GM18867 (cell line): ENCODE measurements at regions not wholly inside any gene's neighbourhood (a gene's known extent, or its start where the extent isn't known, plus 50 kb on each side); places are given as distances from the start of the nearest gene placed in this dataset.

Source experiments
- ATAC-seq: cut with Tn5 transposase; IDR thresholded peaks from one replicate; pipeline ENCODE4 v1.9.1; 2021; ENCODE audit warnings: mild to moderate bottlenecking, moderate library complexity; ENCODE audit not compliant: unreplicated experiment

DNA sequence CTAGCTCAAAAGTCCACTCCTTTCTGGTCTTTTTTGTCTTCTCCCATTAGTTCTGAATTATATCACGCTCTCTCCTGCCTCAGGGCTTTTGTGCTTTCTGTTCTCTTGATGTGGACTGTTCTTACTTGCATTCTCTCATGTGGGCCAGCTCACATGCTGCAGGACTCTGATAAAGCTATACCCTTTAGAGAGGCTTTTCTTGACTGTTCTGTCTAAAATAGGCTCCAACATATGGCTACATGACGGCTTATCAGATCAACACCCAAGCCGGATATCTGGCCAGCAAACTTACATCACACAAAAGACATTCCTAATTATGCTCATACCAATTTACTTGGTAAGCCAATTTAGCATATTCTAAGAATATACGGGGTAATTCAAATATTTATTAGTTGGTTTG, 1494.5 kb downstream of the TECRL start:
- no peak for ATAC-seq

DNA sequence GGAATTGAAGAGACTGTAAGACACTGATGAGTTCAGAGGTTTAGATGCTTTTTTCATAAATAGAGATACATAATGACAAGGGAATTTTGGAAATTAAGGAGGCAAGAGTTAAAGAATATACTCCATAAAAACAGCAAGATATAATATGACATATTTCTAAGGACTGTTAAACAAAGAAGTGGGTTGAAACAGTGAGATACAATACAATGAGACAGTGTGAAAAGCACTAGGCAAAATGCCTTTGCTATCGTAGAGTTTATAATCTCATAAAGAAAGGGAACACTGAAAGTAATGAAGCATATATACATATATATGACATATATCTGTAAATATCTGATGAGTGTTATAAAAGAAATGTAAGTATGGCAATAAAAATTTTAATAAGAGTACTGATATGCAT, 1496.2 kb downstream of the TECRL start:
- ATAC-seq, result no peak

DNA sequence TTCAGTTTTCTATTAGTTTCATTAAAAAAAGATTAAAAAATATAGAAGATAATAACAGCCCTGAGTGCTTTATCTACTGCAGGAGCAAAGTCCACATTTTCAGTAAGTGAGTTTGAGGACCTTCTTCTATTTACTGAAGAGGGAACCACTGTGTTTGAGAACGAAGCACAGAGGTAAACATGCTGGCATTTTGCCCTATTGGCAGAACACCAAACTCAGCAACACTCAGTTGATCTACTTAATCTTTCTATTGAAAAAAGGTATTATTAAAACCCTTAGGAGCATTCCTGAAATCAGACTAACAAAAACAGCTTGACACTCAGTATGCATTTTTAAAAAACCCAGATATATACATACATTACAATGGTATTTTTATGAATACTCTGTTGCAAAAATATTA, 1496.7 kb downstream of the TECRL start:
- ATAC-seq, result no peak

DNA sequence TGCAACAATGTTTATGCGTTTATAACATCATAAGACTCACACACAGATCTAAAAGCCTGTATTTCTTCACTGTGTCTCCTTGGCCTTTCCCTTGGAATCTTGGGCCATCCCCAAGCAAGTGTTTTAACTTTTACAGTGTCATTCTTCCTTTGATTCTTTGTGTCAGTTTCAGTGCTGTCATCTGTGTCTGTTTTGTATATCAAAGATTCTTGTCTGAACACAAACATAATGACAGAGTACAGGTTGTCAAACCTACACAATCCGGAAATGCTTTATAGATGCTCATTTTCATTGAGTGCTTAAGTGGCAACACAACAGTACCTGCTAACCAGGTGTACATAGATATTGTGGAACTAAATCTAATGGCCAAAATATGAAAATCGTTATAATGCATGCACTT, 1500.0 kb downstream of the TECRL start:
- ATAC-seq, result no peak

DNA sequence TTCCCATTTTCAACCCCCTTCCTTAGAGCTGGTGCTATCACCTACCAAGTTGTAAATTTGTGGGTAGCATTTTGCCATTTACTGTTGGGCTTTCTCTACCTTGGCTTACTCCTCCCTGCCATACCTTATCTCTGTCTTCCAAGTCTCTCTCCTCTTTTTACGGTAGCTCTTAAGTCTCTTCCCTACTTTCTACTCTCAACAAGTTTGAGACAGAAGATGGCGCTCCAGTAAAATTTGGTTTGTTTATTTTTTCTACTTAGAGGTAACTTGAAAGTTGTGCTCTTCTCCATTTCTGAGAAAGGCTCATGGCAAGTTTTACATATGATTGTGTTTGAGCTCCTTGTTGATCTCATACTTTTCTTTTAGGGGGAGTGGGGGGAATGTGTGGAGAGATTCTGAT, 1508.1 kb downstream of the TECRL start:
- no peak for ATAC-seq

DNA sequence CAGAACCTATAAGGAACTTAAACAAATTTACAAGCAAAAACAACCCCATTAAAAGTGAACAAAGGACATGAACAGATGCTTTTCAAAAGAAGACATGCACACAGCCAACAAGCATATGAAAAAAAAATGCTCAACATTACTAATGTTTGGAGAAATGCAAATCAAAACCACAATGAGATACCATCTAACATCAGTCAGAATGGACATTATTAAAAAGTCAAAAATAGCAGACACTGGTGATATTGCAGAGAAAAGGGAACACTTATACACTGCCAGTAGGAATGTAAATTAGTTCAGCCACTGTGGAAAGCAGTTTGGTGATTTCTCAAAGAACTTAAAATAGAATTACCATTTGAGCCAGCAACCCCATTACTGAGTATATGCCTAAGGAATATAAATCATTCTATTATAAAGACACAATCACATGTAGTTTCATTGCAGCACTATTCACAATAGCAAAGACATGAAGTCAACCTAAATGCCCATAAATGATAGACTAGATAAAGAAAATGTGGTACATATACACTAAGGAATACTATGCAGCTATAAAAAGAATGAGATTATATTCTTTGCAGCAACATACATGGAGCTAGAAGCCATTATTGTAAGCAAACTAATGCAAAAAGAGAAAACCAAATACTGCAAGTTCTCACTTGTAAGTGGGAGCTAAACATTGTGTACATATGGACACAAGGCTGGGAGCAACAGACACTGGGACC, 1509.4 kb downstream of the TECRL start:
- ATAC-seq, result no peak

DNA sequence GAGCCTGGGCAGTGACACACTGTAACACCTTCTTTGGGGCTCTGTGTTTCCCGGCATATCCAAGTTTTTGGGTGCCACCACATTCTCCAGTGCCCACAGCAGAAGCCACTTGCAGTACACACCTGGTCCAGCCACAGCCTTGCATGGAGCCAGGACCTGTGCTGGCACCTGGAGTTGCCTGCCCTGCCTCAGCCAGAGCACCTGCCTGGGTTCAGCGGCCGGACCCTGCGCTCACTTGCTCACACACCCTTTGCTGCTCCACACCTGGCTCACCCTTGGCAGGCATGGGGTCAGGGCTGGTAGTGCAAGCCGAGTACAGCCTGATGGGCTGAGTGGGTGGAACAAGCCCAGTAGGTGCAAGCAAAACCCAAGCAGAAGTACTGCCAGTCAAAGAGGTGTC, 1511.1 kb downstream of the TECRL start:
- ATAC-seq, result no peak

DNA sequence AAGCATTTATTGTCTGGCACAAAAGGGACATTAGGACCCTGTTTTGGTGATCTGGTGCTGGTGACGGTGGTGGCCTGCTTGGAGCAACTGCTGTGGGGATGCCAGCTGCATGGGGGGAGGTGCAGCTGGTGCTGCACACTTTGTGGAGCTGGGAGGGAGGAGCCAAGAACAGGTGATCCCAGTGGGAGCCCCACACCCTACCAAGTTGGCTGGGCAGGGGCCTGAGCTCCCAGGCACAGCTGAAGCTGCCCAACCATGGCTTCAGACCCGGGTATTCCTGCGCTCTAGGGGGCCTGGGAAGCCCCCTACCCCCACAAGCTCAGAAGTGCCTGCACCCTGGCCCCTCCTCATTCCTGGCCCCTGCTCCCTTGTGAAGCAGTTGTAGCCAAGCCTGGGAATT, 1512.5 kb downstream of the TECRL start:
- no peak for ATAC-seq

DNA sequence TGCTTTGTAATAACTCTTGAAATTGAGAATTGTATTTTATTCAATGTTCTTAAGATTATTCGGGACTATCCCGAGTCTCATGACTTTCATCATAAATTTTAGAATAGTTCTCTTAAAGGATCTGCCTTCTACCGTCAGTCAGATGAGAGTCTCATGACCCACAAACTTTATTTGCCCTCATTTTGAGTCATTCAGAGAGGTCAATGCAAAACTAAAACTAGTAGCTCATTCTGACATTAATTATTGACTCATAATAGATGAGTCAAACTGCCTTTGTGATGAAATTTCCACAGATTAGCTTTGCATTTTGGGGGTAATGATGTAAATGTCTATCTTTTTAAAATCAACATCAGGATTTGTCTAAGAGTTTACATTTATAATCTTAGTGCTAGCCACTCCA, 1527.3 kb downstream of the TECRL start:
- no peak for ATAC-seq

DNA sequence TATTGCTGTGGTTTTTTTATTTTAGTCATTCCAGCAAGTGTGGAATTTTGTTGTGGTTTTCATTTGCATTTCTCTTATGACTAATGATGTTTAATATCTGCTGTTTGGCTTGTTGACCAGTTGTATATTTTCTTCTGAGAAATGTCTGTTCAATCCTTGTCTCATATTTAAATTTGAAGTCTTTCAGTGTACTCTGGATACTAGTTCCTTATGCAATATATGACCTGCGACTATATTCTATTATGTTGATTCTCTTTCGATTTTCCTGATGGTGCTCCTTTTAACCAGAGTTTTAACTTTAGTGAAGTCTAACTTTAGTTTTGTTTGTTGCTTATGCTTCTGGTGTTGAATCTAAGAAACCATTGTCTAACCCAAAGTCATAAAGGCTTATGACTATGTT, 1528.0 kb downstream of the TECRL start:
- no peak for ATAC-seq

DNA sequence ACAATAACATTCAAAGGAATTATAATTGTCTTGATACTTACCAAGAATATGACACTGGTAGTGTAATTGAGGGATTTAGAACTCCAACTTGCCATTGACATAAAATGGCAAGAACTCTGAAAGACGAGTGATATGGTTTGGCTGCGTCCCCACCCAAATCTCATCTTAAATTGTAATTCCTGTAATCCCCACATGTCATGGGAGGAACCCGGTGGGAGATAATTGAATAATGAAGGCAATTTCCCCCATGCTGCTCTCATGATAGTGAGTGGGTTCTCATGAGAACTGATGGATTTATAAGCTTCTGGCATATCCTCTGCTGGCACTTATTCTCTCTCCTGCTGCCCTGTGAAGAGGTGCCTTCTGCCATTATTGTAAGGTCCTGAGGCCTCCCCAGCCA, 1536.4 kb downstream of the TECRL start:
- ATAC-seq, result no peak

DNA sequence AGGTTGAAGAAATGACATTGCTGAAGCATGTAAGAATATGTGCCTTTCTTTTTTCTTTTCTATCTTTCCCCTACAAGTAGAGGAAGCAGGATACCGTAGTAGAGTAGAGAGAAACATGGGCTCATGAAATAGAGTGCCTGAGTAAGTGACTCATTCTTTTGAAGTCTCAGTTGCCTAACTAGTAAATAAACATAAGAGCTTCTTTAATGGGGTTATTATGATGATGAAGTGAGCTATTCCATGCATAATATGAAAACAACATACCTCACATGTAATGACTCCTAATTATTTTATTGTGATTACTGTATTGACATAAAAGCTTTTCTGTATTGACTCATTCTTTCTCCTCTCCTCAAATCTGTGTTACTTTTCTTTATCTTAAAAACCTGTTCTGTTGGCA, 1538.2 kb downstream of the TECRL start:
- no peak for ATAC-seq

DNA sequence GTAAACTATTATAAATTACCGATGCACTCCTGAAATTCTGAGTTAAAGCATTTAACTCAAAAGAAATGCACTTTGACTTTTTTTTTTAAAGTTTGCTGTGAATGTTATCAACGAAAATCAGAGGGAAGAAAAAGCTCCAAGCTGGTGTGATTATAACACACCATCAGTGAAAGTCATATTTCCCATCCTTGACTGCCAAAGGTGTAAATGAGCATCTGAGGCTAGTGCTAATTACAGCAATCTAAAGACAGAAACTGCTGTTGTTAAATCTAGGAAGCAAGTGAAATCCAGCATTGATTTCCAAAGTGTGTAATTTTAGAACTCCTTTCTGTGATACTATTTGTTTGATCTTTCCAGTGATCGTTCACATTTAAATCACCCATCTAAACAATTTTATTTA, 1538.8 kb downstream of the TECRL start:
- no peak for ATAC-seq

DNA sequence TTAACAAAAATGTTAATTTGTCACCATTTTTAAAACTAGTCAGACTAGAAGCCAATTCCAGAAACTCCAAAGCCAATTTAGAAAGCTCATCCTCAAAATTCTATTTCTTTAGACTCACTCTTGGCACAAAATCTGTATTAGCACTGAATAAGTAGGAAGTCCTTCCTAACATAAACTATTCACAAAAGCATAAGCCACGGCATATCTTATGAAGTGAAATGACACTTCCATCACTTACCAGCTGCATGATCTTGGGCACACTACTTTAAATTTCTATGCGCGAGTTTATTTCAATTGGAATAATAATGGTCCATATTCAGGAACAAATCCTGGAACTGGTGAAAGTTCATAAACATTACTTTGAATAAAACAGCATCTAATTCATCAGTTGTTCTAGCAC, 1544.0 kb downstream of the TECRL start:
- no peak for ATAC-seq

DNA sequence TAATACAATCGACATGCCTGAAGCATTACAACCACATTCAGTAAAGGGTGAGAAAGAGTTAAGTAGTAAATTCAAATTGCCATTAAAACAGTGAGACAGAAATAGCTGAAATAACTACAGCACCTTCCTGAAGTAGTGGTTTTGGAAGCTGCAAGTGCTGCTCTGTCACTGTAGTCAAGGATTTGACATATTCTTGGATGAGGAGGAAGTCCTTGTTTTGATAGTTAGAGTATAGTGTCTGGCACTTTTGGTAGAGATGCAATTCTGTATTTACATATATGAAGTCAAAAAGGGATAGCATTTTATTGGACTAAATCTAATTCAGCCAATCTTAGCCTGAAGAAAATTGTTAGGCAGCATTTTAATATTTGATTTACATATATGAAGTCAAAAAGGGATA, 1559.6 kb downstream of the TECRL start:
- ATAC-seq, result no peak

DNA sequence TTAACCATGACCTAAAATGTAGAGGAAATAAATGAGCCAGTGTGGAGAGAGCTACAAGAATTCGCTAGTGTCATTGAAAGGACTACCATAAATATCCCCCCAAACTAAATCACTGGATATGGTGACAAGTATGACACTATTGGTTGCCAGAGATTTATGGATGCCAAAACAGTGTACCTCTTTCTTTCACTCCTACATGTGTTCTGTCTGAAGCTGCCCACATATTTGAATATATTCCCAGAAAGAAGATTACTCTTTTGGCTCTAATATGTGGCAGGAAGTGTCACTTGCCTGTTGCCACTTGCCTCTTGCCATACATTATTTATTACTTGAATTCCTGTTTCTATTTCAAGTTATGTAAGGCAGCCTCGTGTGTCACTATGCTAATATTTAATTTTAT, 1573.6 kb downstream of the TECRL start:
- ATAC-seq, result no peak

DNA sequence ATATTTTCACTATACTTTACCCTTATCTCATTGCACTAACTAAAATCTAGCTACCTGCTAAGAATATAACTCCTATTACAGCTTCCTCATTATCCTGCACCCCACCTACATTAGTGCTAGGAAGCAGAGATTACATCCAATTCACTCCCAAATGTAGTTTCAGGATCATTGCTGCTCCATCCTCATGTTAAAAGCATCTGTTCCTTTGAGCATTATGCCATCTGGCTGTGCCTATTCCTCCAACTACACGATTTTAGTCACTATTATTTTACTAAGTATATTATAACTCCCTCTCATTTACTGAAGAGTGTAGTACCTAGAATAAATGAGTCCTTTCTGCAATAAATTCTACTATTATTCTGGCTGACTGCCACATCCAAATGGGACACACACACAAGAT, 1586.9 kb downstream of the TECRL start:
- ATAC-seq, result no peak

DNA sequence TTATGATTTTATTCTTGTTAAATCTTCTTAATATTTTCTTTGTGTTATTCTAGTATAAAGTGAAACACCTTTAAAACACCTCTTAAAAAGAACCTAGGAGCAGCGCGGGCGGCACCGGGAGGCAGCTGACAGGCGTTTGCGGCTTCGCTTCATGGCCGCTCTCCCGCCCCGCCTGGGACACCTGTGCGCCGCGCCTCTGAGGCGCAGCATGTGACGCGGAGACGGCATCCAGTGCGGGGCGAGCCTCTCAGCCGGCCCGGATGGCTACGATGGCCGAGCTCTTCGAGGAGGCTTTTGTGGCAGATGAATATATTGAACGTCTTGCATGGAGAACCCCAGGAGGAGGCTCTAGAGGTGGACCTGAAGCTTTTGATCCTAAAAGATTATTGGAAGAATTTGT, 1592.7 kb downstream of the TECRL start:
- no peak for ATAC-seq

DNA sequence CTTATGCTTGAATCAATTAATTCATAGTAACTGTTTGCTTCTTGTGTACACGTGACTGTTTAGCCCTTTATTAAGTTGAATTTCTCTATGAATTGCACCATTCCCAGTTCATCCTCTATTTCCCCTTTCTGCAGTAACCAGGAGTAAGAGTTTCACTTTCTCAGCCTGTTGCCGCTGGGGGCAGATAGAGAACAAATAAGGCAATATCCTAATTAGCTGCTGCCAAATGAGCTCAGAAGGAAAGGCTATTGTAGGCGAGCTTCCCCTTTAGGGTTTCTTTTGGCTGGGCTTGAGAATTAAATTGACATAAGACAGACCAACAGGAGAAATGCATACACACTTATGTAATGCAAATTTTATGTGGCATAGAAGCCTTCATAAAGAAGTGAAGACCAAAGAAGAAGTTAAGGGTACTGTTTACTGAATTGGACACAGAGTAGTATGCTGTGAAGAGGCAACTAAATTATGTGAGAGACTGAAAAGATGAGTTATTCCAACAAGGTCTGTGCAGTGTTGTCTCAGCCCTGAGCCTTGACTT, 1594.7 kb downstream of the TECRL start:
- no peak for ATAC-seq

DNA sequence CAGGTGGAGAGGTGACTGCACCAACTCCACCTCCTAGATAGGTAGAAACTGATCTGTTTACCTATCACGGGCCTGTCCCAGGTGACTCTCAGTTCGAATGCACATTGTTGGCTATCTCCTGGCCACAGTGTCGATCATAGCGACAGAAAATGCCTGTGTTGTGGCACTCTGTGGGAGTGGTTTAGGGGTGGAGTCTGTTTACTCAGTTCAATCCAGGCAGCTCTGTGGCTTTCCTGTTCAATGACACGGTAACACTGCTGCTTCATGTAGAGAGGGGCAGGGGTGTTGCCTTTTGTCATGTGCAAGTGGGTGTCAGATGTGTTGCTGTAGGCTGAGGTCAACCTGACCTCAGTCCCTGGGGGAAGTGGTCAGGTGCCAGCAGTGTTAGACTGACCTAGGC, 1602.4 kb downstream of the TECRL start:
- ATAC-seq, result no peak

DNA sequence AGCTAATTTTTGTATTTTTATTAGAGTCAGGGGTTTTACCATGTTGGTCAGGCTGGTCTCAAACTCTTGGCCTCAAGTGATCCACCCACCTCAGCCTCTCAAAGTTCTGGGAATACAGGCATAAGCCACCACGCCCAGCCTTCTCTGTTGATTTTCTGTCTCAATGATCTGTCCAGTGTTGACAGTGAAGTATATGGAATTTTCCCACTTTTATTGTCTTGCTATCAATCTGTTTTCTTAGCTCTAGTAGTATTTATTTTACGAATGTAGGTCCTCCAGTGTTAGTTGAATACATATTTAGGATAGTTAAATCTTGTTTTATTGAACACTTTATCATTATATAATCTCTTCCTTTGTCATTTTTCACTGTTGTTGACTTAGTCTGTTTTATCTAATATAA, 1603.9 kb downstream of the ADGRL3 start:
- ATAC-seq, result no peak

DNA sequence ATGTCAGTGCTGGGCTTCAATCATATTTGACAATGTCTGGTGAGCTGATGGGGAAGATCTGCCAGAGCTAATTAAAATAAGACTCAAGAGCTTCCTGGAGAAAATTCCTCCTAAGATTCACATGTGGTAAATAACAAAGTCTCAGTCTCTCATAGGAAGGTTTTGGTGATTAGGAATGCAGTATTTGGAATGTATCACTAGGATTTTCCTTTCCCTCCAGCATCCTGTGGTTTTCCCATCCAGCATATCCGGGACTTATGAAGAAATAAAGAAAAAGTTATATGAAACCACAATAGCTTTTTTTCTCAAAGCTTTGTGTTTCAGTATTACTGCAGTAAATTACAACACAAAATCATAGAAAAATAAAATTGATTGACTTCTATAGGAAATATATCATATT, 1597.1 kb downstream of the ADGRL3 start:
- ATAC-seq, result no peak

DNA sequence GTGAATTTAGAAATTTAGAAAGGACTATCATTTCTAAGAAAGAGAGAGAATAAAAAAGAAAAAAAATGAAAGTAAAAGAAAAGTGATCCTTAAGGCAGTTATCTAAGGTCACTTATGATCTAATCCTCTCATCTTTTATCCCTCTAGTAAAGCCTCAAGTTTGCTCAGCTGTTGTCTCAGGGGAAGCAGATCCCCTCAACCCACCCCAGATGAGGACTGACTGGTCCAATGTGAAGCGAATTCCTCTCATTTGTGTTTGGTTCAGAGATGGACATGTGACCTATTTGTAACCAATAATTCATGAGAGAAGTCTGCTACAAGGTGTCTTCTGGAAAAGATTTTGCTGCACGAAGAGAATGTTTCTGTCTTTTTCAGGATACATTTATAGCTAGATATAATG, 1591.3 kb downstream of the ADGRL3 start:
- ATAC-seq, result no peak
